Adipocyte (in vitro differentiated cells): ENCODE measurements at regions not wholly inside any gene's neighbourhood (a gene's known extent, or its start where the extent isn't known, plus 50 kb on each side); places are given as distances from the start of the nearest gene placed in this dataset.

Experiments
- DNase-seq: peaks from one replicate; pipeline ENCODE4 v3.0.0-alpha.2; 2015; ENCODE audit warnings: low read depth
- H3K27me3 ChIP-seq: replicated peaks from 2 replicates; pipeline ENCODE4 v1.7.0; 2013; ENCODE audit warnings: mild to moderate bottlenecking, low read length, moderate library complexity; ENCODE audit not compliant: control insufficient read depth, insufficient read depth
- H3K36me3 ChIP-seq: 2 replicates; pipeline ENCODE4 v1.7.0; 2013; ENCODE audit warnings: low read length, mild to moderate bottlenecking, moderate library complexity; ENCODE audit not compliant: control insufficient read depth, insufficient read depth, severe bottlenecking
- H3K4me1 ChIP-seq: 2 replicates; pipeline ENCODE4 v1.7.0; 2013; ENCODE audit warnings: mild to moderate bottlenecking, low read length, moderate library complexity; ENCODE audit not compliant: control insufficient read depth, insufficient read depth
- H3K4me3 ChIP-seq: 2 replicates; pipeline ENCODE4 v1.7.0; 2013; ENCODE audit warnings: mild to moderate bottlenecking, low read length, moderate library complexity
- H3K9ac ChIP-seq: 2 replicates; pipeline ENCODE4 v1.7.0; 2013; ENCODE audit warnings: mild to moderate bottlenecking, low read length, moderate library complexity
- H3K9me3 ChIP-seq: 2 replicates; pipeline ENCODE4 v1.7.0; 2013; ENCODE audit warnings: mild to moderate bottlenecking, low read length, moderate library complexity; ENCODE audit not compliant: control insufficient read depth

DNA sequence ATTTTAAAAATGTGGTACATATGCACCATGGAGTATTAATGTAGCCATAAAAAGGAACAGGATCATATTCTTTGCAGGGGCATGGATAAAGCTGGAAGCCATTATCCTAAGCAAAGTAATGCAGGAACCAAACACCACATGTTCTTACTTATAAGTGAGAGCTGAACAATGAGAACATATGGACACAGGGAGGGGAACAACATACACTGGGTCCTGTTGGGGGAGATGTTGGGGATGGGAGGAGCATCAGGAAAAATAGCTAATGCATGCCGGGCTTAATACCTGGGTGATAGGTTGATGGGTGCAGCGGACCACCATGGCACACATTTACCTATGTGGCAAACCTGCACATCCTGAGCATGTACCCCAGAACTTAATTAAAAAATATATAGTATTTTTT lies 352.5 kb upstream of the KAZN start:
- Histone ChIP-seq H3K4me1 (peaks cover 14% of the 10 kb centered on the region), H3K27me3 (peaks cover 6% of the 10 kb centered on the region), H3K9ac (no peak overlapping the region), H3K4me3 (no peak overlapping the region), H3K9me3 (peaks cover 5% of the 10 kb centered on the region), H3K36me3 (no peaks in the 10 kb centered on the region)
- no peak for DNase-seq

- no peak for DNase-seq
- Histone ChIP-seq H3K9ac (no peak overlapping the region), H3K36me3 (no peaks in the 10 kb centered on the region), H3K4me3 (no peak overlapping the region), H3K27me3 (peaks cover 6% of the 10 kb centered on the region), H3K4me1 (peaks cover 12% of the 10 kb centered on the region), H3K9me3 (peaks cover 5% of the 10 kb centered on the region)
These were observed 352.0 kb upstream of the KAZN start for GRCh38 chr1:14246471-14246870.

DNA sequence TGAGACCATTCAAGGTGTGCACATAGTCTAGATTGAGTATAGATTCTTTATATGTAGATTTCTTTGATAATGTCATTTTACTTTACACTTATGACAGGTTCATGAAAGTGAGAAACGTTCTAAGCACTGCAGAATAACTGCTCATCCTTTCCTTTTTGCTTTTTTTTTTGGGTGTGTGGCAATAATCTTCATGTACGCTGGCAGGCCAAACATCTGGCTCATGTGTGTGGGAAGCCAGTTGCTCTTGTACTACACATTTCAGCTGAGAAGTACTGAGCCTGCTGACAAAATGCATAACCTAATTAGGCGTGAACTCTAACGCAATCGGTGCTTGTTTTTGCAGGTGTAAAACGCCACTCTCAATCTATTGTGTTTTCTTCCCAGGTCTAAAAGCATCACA lies 350.8 kb upstream of the KAZN start:
- DNase-seq: no peak
- H3K4me1 ChIP-seq: peaks cover under 1% of the 10 kb centered on the region
- no peaks in the 10 kb centered on the region for H3K36me3 ChIP-seq
- peaks cover 5% of the 10 kb centered on the region for H3K9me3 ChIP-seq
- peaks cover 6% of the 10 kb centered on the region for H3K27me3 ChIP-seq
- H3K4me3 ChIP-seq: no peak overlapping the region
- H3K9ac ChIP-seq: no peak overlapping the region

DNA sequence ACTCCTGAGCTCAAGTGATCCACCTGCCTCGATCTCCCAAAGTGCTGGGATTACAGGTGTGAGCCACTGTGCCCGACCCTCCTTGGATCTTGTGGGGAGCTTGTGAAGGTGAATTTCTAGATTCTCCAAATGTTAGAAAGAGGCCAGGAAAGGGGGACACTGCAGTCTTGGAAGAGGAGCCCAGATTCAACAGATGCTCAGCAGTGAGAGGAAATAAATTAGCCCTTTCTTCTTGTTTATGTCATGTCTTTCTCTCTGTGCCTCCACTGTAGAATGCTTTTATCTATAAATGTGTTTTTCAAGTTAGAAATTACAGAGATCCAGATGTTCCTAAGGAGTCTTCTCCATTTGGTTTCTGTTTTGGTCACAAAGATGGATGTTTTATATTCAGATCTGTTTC lies 346.6 kb upstream of the KAZN start:
- no peak overlapping the region for H3K4me3 ChIP-seq
- peaks cover 2% of the 10 kb centered on the region for H3K27me3 ChIP-seq
- peaks cover 18% of the 10 kb centered on the region for H3K4me1 ChIP-seq
- peaks cover 5% of the 10 kb centered on the region for H3K9me3 ChIP-seq
- no peaks in the 10 kb centered on the region for H3K36me3 ChIP-seq
- no peak overlapping the region for H3K9ac ChIP-seq
- no peak for DNase-seq

DNA sequence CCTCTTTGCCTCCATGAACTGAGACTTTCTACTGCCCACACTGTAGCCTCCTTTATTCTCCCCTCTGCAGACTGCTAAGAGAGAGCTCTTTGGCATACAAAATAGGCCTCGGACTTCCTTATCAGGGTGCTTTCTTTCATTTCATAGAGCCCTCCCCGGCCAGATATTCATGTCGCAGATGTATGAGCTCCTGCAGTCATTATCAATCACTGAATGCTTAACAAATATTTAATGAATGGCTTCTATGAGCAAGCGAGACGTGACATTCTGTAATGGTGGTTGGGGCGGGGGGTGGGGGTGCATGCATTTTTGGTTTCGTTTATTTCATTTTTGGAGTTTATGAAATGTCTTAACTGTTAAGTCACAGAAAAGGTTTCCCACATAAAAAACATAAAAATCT lies 344.8 kb upstream of the KAZN start:
- Histone ChIP-seq H3K4me1 (peaks cover 20% of the 10 kb centered on the region), H3K27me3 (peaks cover 2% of the 10 kb centered on the region), H3K9me3 (peaks cover 4% of the 10 kb centered on the region), H3K9ac (no peak overlapping the region), H3K36me3 (no peaks in the 10 kb centered on the region), H3K4me3 (peak overlapping the region; percentile 39)
- no peak for DNase-seq

- Histone ChIP-seq H3K4me3 (peak overlapping the region; percentile 39), H3K9ac (no peak overlapping the region), H3K36me3 (no peaks in the 10 kb centered on the region), H3K9me3 (no peaks in the 10 kb centered on the region), H3K27me3 (no peaks in the 10 kb centered on the region), H3K4me1 (peaks cover 25% of the 10 kb centered on the region)
- no peak for DNase-seq
These were observed 344.2 kb upstream of the KAZN start for GRCh38 chr1:14254251-14254650.

DNA sequence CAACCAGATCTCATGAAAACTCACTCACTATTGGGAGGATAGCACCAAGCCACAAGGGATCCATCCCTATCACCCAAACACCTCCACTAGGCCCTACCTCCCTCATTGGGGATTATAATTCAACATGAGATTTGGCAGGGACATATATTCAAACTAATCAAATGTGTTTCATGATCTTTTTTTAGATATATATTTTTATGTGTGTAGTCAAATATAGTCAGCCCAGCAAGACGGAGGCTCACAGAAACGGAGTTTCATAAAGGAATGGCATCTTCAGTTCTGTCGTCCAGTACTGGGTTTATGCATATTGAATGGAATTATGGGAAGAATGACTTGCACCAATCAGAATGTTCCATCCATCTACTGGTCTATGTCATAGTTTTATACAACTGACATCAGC lies 343.3 kb upstream of the KAZN start:
- H3K4me1 ChIP-seq: peaks cover 32% of the 10 kb centered on the region
- no peak for DNase-seq
- H3K36me3 ChIP-seq: no peaks in the 10 kb centered on the region
- H3K9ac ChIP-seq: no peak overlapping the region
- no peaks in the 10 kb centered on the region for H3K27me3 ChIP-seq
- H3K9me3 ChIP-seq: no peaks in the 10 kb centered on the region
- no peak overlapping the region for H3K4me3 ChIP-seq

DNA sequence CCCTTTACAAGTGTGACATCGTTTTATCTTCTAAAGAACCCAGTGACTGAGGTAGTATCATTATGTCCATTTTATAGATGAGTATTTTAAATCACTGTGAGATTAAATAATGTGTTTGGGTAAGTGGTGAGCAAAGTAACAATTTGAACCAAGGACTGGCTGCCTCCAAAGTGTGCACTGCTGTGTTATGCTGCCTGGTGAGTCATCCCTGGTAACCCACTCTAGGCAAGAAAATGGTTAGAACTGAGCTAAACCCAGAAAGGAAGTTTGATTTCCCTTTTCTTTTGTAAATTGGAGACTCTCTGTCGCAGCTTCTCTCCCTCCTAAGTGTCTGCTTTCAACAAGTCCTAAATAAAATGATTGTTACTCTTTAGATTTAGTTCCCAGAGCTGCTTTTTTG lies 342.8 kb upstream of the KAZN start:
- no peak overlapping the region for H3K9ac ChIP-seq
- H3K27me3 ChIP-seq: no peaks in the 10 kb centered on the region
- no peaks in the 10 kb centered on the region for H3K9me3 ChIP-seq
- H3K36me3 ChIP-seq: no peaks in the 10 kb centered on the region
- peaks cover 32% of the 10 kb centered on the region for H3K4me1 ChIP-seq
- DNase-seq: no peak
- H3K4me3 ChIP-seq: peak overlapping the region; percentile 10

GRCh38 chr1:14259191-14259757 lies 339.2 kb upstream of the KAZN start:
- Histone ChIP-seq H3K27me3 (peaks cover 4% of the 10 kb centered on the region), H3K4me1 (peaks cover 22% of the 10 kb centered on the region), H3K9me3 (no peaks in the 10 kb centered on the region), H3K9ac (peak overlapping the region; percentile 40), H3K36me3 (no peaks in the 10 kb centered on the region), H3K4me3 (peak overlapping the region; percentile 50)
- DNase-seq: no peak

GRCh38 chr1:14260480-14260879 lies 338.0 kb upstream of the KAZN start:
- DNase-seq: no peak
- H3K27me3 ChIP-seq: peaks cover 4% of the 10 kb centered on the region
- H3K4me3 ChIP-seq: no peak overlapping the region
- no peak overlapping the region for H3K9ac ChIP-seq
- H3K9me3 ChIP-seq: no peaks in the 10 kb centered on the region
- H3K36me3 ChIP-seq: no peaks in the 10 kb centered on the region
- peaks cover 21% of the 10 kb centered on the region for H3K4me1 ChIP-seq

GRCh38 chr1:14261395-14261794 lies 337.1 kb upstream of the KAZN start:
- H3K9ac ChIP-seq: no peak overlapping the region
- peaks cover 4% of the 10 kb centered on the region for H3K27me3 ChIP-seq
- H3K9me3 ChIP-seq: no peaks in the 10 kb centered on the region
- H3K4me1 ChIP-seq: peaks cover 15% of the 10 kb centered on the region
- no peak overlapping the region for H3K4me3 ChIP-seq
- H3K36me3 ChIP-seq: no peaks in the 10 kb centered on the region
- DNase-seq: no peak

DNA sequence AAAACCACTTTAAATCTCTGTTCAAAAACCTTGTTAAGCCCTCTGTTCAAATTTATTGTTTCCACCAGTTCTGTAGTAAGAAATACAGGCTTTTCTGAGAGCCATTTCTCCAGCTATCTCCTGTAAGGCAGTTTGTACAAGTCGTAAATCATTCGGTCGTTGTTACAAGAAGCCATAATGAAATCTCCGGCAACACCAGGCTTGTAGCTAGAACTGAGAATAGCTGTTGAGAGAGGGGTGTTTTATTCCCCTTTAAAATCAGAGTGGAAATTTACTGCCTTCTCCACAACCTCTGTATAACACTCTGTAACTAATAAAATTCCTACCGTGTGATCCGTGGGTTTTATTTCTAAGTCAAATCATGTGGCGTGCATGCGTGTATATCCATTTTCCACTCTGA lies 335.8 kb upstream of the KAZN start:
- Histone ChIP-seq H3K27me3 (peaks cover 4% of the 10 kb centered on the region), H3K4me3 (no peak overlapping the region), H3K4me1 (peaks cover 13% of the 10 kb centered on the region), H3K36me3 (no peaks in the 10 kb centered on the region), H3K9me3 (no peaks in the 10 kb centered on the region), H3K9ac (no peak overlapping the region)
- DNase-seq: no peak
